ENCODE measurements at regions not wholly inside any gene's neighbourhood (a gene's known extent, or its start where the extent isn't known, plus 50 kb on each side); places are given as distances from the start of the nearest gene placed in this dataset.

DNA sequence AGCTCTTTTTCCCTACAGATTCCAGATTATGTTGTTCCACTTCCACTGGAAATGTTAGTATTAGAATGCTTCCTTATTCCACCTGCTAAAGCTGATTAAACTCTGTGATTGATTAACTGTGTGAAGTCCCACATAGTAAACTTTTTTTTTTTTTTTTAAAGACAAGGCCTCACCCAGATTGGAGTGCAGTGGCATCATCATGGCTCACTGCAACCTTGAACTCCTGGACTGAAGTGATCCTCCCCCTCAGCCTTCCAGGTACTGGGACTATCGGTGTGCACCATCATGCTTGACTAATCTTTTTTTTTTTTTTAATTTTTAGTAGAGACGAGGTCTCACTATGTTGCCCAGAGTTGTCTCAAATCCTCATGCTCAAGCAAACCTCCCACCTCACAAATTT lies 108.5 kb upstream of the RBMS1 start:
- no peaks in the 10 kb centered on the region for H3K4me1 Mint-ChIP-seq
- Histone ChIP-seq H3K27me3 (ENCODE audit: control insufficient read depth in 2 of 2, insufficient read depth in 2 of 2, low read length in 2 of 2) (no peaks in the 10 kb centered on the region), H3K4me1 (ENCODE audit: control insufficient read depth in 1 of 2, insufficient read depth in 2 of 2, low read length in 2 of 2) (no peaks in the 10 kb centered on the region), H3K4me2 (replicated peaks; ENCODE audit: extremely low read depth, low read length, poor library complexity, severe bottlenecking) (no peak overlapping the region), H3K9me3 (replicated peaks in 1 of 2; ENCODE audit: control insufficient read depth in 1 of 2, insufficient read depth in 1 of 2, low read length in 2 of 2) (no peaks in the 10 kb centered on the region), H3K4me3 (replicated peaks in 1 of 3; ENCODE audit: low read depth in 2 of 3, low read length in 3 of 3) (no peak overlapping the region), H3K36me3 (replicated peaks in 1 of 2; ENCODE audit: control insufficient read depth in 1 of 2, insufficient read depth in 2 of 2, low read length in 2 of 2) (no peaks in the 10 kb centered on the region), H3K27ac (ENCODE audit: low read depth in 1 of 2, low read length in 2 of 2) (no peak overlapping the region), H4K20me1 (ENCODE audit: insufficient read depth, low read length) (no peaks in the 10 kb centered on the region), H2AFZ (ENCODE audit: insufficient read depth, low read depth, low read length, poor library complexity, severe bottlenecking) (no peak overlapping the region), H3K9ac (ENCODE audit: insufficient read depth, low read length, poor library complexity, severe bottlenecking) (no peak overlapping the region), H3K79me2 (ENCODE audit: insufficient read depth, low read length) (no peaks in the 10 kb centered on the region)
- TF ChIP-seq, protein P1, sequence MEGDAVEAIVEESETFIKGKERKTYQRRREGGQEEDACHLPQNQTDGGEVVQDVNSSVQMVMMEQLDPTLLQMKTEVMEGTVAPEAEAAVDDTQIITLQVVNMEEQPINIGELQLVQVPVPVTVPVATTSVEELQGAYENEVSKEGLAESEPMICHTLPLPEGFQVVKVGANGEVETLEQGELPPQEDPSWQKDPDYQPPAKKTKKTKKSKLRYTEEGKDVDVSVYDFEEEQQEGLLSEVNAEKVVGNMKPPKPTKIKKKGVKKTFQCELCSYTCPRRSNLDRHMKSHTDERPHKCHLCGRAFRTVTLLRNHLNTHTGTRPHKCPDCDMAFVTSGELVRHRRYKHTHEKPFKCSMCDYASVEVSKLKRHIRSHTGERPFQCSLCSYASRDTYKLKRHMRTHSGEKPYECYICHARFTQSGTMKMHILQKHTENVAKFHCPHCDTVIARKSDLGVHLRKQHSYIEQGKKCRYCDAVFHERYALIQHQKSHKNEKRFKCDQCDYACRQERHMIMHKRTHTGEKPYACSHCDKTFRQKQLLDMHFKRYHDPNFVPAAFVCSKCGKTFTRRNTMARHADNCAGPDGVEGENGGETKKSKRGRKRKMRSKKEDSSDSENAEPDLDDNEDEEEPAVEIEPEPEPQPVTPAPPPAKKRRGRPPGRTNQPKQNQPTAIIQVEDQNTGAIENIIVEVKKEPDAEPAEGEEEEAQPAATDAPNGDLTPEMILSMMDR (IDR thresholded peaks at IDR 0.05): no peak
- peaks cover 0 to 2% (median 0%) of the 10 kb centered on the region in 7 donors for H3K9me3 Mint-ChIP-seq
- WGBS (ENCODE audit: insufficient coverage): no CpG with 5 or more reads among the region's 2 CpGs
- no peak overlapping the region for H3K27ac Mint-ChIP-seq
- intact Hi-C loops (cut with micrococcal nuclease): no loop called here
- H3K27me3 Mint-ChIP-seq (ENCODE audit: low read depth in 3 of 3): peaks cover 0 to 1% (median 0%) of the 10 kb centered on the region in 3 donors
- H3K36me3 Mint-ChIP-seq: no peaks in the 10 kb centered on the region
- no peak overlapping the region for H3K4me3 Mint-ChIP-seq
- no peak for DNase-seq

DNA sequence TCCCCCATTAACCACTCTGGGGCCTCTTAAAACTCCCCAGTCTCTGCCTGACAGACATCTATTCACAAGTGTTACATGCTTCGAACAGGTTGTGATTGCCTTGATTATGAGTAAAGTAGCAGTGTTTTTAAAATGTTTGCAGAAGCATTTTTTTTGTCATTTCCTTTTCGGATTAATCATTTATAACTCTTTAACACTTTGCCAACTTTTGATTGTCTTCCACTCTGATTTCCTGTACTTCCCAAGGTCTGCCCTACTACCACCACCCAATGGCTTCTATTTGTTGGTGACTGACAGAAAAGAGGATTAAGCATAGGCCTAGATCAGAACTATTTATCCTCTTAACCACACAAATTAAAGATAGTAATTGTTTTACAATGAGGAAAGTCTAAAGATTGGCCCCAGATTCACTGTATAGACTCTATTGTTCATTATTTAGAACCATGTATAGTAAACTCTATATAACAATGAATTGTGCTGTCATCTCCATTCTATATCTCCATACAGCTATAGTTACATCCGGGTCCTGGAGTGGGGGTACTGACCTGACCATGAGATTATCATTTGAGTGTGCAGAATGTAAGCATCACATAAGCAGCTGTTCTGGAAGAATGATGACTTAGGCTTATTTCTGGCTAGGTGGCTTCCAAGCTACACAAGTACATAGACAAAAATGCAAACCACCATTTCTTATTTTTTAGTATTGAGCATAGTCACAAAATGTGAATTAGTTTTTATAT lies 110.3 kb upstream of the RBMS1 start:
- intact Hi-C loops (cut with micrococcal nuclease): no loop called here
- Histone ChIP-seq H3K4me1 (ENCODE audit: control insufficient read depth in 1 of 2, insufficient read depth in 2 of 2, low read length in 2 of 2) (no peaks in the 10 kb centered on the region), H3K4me3 (replicated peaks in 1 of 3; ENCODE audit: low read depth in 2 of 3, low read length in 3 of 3) (no peak overlapping the region), H3K79me2 (ENCODE audit: insufficient read depth, low read length) (no peaks in the 10 kb centered on the region), H3K27me3 (ENCODE audit: control insufficient read depth in 2 of 2, insufficient read depth in 2 of 2, low read length in 2 of 2) (no peaks in the 10 kb centered on the region), H4K20me1 (ENCODE audit: insufficient read depth, low read length) (no peaks in the 10 kb centered on the region), H2AFZ (ENCODE audit: insufficient read depth, low read depth, low read length, poor library complexity, severe bottlenecking) (no peak overlapping the region), H3K9me3 (replicated peaks in 1 of 2; ENCODE audit: control insufficient read depth in 1 of 2, insufficient read depth in 1 of 2, low read length in 2 of 2) (no peaks in the 10 kb centered on the region), H3K9ac (ENCODE audit: insufficient read depth, low read length, poor library complexity, severe bottlenecking) (no peak overlapping the region), H3K36me3 (replicated peaks in 1 of 2; ENCODE audit: control insufficient read depth in 1 of 2, insufficient read depth in 2 of 2, low read length in 2 of 2) (no peaks in the 10 kb centered on the region), H3K4me2 (replicated peaks; ENCODE audit: extremely low read depth, low read length, poor library complexity, severe bottlenecking) (no peak overlapping the region), H3K27ac (ENCODE audit: low read depth in 1 of 2, low read length in 2 of 2) (no peak overlapping the region)
- peaks cover 0 to 1% (median 0%) of the 10 kb centered on the region in 3 donors for H3K27me3 Mint-ChIP-seq (ENCODE audit: low read depth in 3 of 3)
- DNase-seq: no peak
- WGBS (ENCODE audit: insufficient coverage): no CpG with 5 or more reads among the region's 3 CpGs
- TF ChIP-seq, protein P1 (IDR thresholded peaks at IDR 0.05): no peak
- peaks cover 0 to 2% (median 0%) of the 10 kb centered on the region in 7 donors for H3K9me3 Mint-ChIP-seq
- no peaks in the 10 kb centered on the region for H3K4me1 Mint-ChIP-seq
- H3K4me3 Mint-ChIP-seq: no peak overlapping the region
- no peak overlapping the region for H3K27ac Mint-ChIP-seq
- no peaks in the 10 kb centered on the region for H3K36me3 Mint-ChIP-seq

Data from CD14-positive monocyte (primary cell).